Sigmoid colon (tissue), 6 donors: ENCODE measurements at regions not wholly inside any gene's neighbourhood (a gene's known extent, or its start where the extent isn't known, plus 50 kb on each side); places are given as distances from the start of the nearest gene placed in this dataset.

Source experiments
- DNase-seq: peaks from one replicate; pipeline ENCODE4 v3.0.0-alpha.2; 2019
- H3K27ac ChIP-seq, 4 donors: fragments of 200-600 bp; sonication (generic); one replicate each; pipeline ENCODE4 v1.5.1; 2016 to 2019; ENCODE audit warnings: mild to moderate bottlenecking in 1 of 4
- H3K27me3 ChIP-seq, 3 donors: fragments of 200-600 bp; sonication (generic); one replicate each; pipeline ENCODE4 v1.5.1; 2019; ENCODE audit warnings: mild to moderate bottlenecking in 1 of 3
- H3K36me3 ChIP-seq, 4 donors: fragments of 200-600 bp; sonication (generic); one replicate each; pipeline ENCODE4 v1.5.1; 2016 to 2019
- H3K4me1 ChIP-seq, 4 donors: fragments of 200-600 bp; sonication (generic); one replicate each; pipeline ENCODE4 v1.5.1; 2017 to 2019
- H3K4me3 ChIP-seq, 4 donors: fragments of 200-600 bp; sonication (generic); one replicate each; pipeline ENCODE4 v1.5.1; 2017 to 2019; ENCODE audit warnings: mild to moderate bottlenecking in 2 of 4, moderate library complexity in 1 of 4
- H3K9me3 ChIP-seq, 4 donors: fragments of 200-600 bp in 3 of 4; sonication (generic) in 3 of 4; one replicate each; pipeline versions ENCODE4 v1.5.1 to v1.6.1; 2013 to 2019
- EP300 ChIP-seq, 4 donors: sonication (generic); formaldehyde crosslinking; IDR thresholded peaks; one replicate each; pipeline ENCODE4 v1.6.1; 2017; ENCODE audit warnings: antibody characterized with exemption in 4 of 4
- POLR2A ChIP-seq, 2 donors: fragments of 450-650 bp; IDR thresholded peaks; one replicate each; pipeline ENCODE4 v1.6.1; 2016; ENCODE audit warnings: antibody characterized with exemption in 2 of 2, mild to moderate bottlenecking in 2 of 2, moderate library complexity in 2 of 2
- POLR2AphosphoS5 ChIP-seq, 4 donors: sonication (generic); formaldehyde crosslinking; IDR thresholded peaks; one replicate each; pipeline ENCODE4 v1.6.1; 2017; ENCODE audit warnings: antibody characterized with exemption in 4 of 4
- WGBS, 2 donors: extraction: QIAGEN DNeasy Blood & Tissue Kit; methylation state at CpG; one replicate each; pipeline ENCODE4 v1.1.7; 2013; 5-methylcytosine and 5-hydroxymethylcytosine counted together
- intact Hi-C: fragments of 100-400 bp; cut with DNase I; formaldehyde crosslinking; loops from one replicate; pipeline ENCODE4 v1.15.1; 2023
- TF ChIP-seq, protein P1 (sequence below), 4 experiments: fragments of 450-650 bp in 3 of 4; fragments of 200-600 bp in 1 of 4; IDR thresholded peaks; one replicate each; pipeline ENCODE4 v1.5.1; 2016 to 2019; ENCODE audit warnings: antibody characterized with exemption in 4 of 4, mild to moderate bottlenecking in 3 of 4, moderate library complexity in 2 of 4
- donor health status: healthy with polysubstance abuse.
- donor health status: healthy.

DNA sequence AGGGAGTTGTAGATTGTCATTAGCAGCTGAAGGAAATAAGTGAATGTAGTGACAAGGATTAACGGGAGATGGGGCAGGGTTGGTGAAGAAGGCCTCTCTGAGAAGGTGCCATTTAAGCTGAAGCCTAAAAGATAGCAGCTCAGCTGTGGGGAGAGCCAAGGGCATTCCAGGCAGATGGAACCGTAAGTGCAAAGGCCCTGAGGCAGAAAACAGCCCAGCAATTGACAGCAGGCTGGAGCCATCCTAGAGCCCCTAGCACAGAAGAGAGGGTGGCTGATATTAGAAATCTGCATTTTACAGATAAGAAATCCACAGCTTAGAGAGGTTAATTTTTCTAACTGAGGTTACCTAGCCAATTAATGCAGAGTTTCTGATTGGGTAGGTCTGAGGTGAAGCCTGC lies 374.5 kb upstream of the PROK2 start:
- Histone ChIP-seq H3K4me3 (no peak overlapping the region), H3K4me1 (peaks cover 0 to 29% (median 24%) of the 10 kb centered on the region in 4 donors), H3K27ac (no peak overlapping the region), H3K27me3 (no peaks in the 10 kb centered on the region), H3K9me3 (no peaks in the 10 kb centered on the region), H3K36me3 (no peaks in the 10 kb centered on the region)
- DNase-seq: no peak
- intact Hi-C loops: no loop called here
- 95 to 96% methylated on average over 2 of the region's 2 CpGs for WGBS, 2 donors
- TF ChIP-seq EP300 (IDR thresholded peaks at IDR 0.05) (no peak), POLR2A (IDR thresholded peaks at IDR 0.05) (no peak), POLR2AphosphoS5 (IDR thresholded peaks at IDR 0.05) (no peak)
- TF ChIP-seq, protein P1, sequence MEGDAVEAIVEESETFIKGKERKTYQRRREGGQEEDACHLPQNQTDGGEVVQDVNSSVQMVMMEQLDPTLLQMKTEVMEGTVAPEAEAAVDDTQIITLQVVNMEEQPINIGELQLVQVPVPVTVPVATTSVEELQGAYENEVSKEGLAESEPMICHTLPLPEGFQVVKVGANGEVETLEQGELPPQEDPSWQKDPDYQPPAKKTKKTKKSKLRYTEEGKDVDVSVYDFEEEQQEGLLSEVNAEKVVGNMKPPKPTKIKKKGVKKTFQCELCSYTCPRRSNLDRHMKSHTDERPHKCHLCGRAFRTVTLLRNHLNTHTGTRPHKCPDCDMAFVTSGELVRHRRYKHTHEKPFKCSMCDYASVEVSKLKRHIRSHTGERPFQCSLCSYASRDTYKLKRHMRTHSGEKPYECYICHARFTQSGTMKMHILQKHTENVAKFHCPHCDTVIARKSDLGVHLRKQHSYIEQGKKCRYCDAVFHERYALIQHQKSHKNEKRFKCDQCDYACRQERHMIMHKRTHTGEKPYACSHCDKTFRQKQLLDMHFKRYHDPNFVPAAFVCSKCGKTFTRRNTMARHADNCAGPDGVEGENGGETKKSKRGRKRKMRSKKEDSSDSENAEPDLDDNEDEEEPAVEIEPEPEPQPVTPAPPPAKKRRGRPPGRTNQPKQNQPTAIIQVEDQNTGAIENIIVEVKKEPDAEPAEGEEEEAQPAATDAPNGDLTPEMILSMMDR (IDR thresholded peaks at IDR 0.05): no peak

DNA sequence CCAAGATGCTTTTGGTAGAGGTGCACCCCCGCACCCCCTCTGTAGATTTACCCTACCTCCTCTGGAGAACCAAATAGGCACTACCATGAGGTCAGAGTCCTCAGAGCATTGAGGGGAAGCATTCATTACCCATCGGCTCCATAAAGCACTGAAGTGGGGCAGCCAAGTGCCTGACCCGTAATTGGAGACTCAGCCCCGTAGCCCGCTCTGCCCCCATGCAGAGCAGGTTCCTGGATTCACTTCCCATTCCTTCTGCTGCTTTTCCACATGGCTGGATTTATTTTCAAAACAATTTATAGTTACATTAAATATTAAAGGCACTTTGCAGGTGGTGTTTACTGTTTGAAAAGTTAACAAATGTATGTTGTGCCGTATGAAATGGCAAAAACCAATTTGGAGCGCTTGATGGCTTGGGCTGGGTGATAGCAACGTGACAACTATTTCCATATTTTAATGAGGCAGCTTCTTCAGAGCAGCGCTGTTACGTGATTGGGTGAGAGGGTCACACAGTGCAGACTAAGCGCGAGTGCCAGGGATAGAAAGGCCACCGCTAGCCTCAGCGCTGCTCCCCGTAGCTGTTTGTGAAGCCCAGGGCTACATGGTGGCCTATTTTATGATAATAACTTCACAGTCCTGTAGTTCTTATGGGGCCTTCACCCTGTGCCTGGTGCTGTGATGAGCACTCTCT lies 373.8 kb upstream of the PROK2 start:
- TF ChIP-seq POLR2AphosphoS5 (IDR thresholded peaks at IDR 0.05) (no peak), EP300 (IDR thresholded peaks at IDR 0.05) (no peak), POLR2A (IDR thresholded peaks at IDR 0.05) (no peak)
- TF ChIP-seq, protein P1 (IDR thresholded peaks at IDR 0.05): no peak
- H3K4me3 ChIP-seq: no peak overlapping the region
- WGBS, 2 donors: 92 to 96% methylated on average over 15 of the region's 15 CpGs
- no peaks in the 10 kb centered on the region for H3K36me3 ChIP-seq
- DNase-seq: no peak
- H3K27me3 ChIP-seq: no peaks in the 10 kb centered on the region
- H3K9me3 ChIP-seq: no peaks in the 10 kb centered on the region
- intact Hi-C loops: no loop called here
- H3K4me1 ChIP-seq: peaks cover 0 to 29% (median 25%) of the 10 kb centered on the region in 4 donors
- no peak overlapping the region for H3K27ac ChIP-seq

DNA sequence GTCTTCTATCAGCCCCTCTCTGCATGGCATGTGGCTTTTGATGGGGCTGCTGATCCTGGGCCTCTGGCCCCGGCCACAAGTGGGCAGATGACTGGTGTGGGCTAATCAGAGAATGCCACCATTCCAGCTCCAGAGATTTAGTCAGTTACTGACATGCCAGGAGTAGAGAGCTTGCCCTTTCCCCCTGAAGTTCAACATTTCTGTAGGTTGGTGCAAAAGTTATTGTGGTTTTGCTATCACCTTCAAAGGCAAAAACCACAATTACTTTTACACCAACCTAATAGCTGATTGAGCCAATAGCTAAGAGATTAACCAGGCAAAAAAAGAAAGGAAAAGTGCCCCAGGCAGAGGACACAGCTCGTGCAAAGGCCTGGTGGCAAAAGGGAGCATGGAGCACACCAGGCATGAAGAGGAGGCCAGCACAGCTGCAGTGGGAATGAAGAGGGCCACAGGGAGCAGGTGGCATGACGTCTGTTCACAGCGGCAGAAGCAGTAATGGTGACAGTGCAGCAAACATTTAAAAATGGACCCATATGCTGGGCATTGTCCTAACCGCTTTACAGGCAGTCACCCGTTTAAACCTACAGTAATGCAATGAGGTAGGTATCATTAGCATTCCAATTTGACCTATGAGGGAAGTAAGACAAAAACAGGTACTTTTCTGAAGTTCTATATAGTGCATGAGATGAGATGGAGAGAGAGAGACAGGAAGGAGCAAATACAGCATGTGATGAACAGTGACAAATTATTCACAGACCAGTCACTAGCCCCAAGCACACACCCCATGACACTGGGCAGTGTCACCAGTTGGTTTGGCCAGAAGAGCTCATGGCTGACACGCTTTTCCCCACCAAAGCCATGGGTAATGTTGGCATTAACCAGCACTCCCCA lies 373.0 kb upstream of the PROK2 start:
- Histone ChIP-seq H3K4me3 (no peak overlapping the region), H3K36me3 (no peaks in the 10 kb centered on the region), H3K27me3 (no peaks in the 10 kb centered on the region), H3K4me1 (peaks cover 0 to 37% (median 33%) of the 10 kb centered on the region in 4 donors), H3K9me3 (no peaks in the 10 kb centered on the region), H3K27ac (no peak overlapping the region)
- no peak for DNase-seq
- TF ChIP-seq, protein P1 (IDR thresholded peaks at IDR 0.05): no peak
- TF ChIP-seq POLR2A (IDR thresholded peaks at IDR 0.05) (no peak), EP300 (IDR thresholded peaks at IDR 0.05) (no peak), POLR2AphosphoS5 (IDR thresholded peaks at IDR 0.05) (no peak)
- 89 to 93% methylated on average over 7 of the region's 7 CpGs for WGBS, 2 donors
- intact Hi-C loops: no loop called here

DNA sequence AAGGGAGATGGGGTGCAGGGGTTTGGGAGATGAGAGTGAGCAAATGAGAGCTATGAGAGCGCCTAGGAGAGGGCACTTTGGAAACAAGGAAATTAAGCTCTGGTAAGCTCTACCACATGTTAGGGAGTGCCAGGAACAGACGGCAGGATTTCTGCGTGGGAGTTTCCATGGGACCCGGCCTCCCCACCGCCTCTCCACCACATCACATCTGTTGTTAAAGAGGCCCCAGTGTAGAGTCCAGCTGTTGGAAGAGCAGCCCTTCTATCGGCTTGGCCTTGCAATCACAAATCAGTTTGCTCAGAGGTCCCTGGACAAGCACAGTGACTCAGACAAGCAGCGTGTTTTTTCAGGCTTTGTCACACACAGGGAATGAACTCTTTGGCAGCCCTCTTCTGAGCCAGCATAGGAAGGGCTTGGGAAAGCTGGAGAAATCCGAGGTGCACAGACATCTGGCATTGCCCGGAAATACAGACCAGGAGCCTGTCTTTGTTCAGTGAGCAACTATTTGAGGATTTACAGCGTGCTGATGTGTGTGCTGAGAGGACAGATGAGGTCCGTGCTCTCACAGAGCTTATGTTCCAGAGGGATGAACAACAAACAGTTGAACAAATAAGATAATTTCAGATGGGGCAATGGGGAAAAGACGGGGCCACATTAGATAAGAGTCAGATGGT lies 370.6 kb upstream of the PROK2 start:
- Histone ChIP-seq H3K9me3 (no peaks in the 10 kb centered on the region), H3K4me1 (peaks cover 0 to 41% (median 38%) of the 10 kb centered on the region in 4 donors), H3K27me3 (no peaks in the 10 kb centered on the region), H3K4me3 (no peak overlapping the region), H3K36me3 (no peaks in the 10 kb centered on the region), H3K27ac (peak overlapping the region; percentile 50 to 70 (median 66))
- intact Hi-C loops: no loop called here
- 17 to 59% methylated on average over 12 of the region's 12 CpGs for WGBS, 2 donors
- peak; percentile 85 for DNase-seq
- TF ChIP-seq, protein P1 (IDR thresholded peaks at IDR 0.05): no peak
- TF ChIP-seq POLR2AphosphoS5 (IDR thresholded peaks at IDR 0.05): peak in 3 of 4 donors; percentile 36 to 62 (median 40)
- TF ChIP-seq POLR2A (IDR thresholded peaks at IDR 0.05): no peak
- TF ChIP-seq EP300 (IDR thresholded peaks at IDR 0.05): no peak
